GDM1 (cell line): ENCODE measurements at regions not wholly inside any gene's neighbourhood (a gene's known extent, or its start where the extent isn't known, plus 50 kb on each side); places are given as distances from the start of the nearest gene placed in this dataset.
A peak's percentile ranks its signal among the peaks of the same experiment; 100 is the strongest.
"Not testable (repeated sequence)": the region's sequence is repeated elsewhere in the genome, so short reads cannot be mapped to it uniquely, and the experiment has no call there.

Source experiments
- DNase-seq: peaks from one replicate; lab custom pipeline; 2025; lab: John Stamatoyannopoulos, UW

DNA sequence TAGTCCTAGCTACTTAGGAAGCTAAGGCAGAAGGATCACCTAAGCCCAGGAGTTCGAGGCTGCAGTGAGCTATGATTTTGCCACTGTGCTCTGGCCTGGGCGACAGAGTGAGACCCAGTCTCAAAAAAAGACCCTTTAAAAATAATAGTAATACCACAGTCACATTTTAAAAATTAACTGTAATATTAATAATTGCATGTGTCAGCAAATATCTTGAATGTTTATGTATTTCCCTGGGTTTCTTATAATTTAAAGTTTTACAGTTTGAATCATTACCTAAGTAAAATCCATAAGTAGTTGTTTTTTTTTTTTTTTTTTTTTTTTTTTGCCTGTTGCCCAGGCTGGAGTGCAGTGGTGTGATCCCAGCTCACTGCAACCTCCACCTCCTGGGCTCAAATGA, 69.2 kb downstream of the LYZL2 start:
- no peak for DNase-seq

DNA sequence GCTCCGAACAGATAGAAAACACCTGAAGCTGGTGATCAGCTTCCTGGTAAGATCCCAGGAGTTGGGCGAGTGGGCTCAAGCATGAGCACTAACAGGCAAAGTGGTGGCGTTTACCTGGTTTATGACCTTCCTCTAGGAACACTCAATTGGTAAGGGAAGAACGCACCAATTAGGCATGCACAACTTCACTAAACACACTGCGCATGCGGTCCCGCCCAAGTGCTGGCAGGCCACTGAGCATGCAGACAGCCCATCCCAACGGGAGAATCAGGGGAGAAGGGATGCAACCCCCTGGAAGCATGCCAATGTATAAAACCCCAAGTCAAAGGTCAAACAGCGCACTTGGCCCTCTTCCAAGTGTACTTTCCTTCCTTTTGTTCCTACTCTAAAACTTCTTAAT, 70.4 kb downstream of the LYZL2 start:
- DNase-seq, result no peak

GRCh38 chr10:30558411-30558810, 71.1 kb downstream of the LYZL2 start:
- DNase-seq, result no peak

GRCh38 chr10:30557884-30558283, 71.7 kb downstream of the LYZL2 start:
- DNase-seq, result no peak

GRCh38 chr10:30556189-30556588, 73.4 kb downstream of the LYZL2 start:
- DNase-seq, result no peak

DNA sequence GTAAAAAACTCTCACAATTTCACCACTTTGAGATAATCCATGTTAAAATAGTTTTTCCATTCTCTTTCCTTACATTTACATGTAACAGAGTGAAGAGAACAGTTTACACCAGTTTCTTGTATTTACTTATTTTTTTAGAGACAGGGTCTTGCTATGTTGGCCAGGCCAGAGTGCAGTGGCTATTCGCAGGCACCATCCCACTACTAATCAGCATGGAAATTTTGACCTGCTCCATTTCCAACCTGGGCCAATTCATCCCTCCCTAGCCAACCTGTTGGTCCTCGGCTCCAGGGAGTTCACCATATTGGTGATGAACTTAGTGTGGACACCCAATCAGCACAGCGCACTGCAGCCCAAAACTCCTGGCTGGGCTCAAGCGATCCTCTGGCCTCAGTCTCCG, 74.1 kb downstream of the LYZL2 start:
- DNase-seq, result no peak

DNA sequence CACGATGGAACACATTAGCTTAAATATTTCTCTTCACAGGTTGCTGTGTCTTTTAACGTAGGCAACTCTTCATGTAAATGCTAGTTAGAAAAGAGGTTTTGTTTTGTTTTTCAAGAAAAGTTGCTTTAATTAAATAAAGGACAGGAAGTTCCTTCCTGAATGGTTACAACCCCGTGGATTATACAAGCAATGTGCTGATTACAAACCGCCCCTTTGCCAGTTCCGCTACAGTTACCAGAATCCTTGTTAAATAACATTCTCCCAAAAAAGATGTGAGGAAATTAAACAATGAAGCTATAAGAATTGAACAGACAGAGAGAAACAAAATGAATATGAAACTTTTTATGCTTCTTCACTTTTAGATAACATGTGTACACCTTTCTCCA, 75.1 kb downstream of the LYZL2 start:
- no peak for DNase-seq

GRCh38 chr10:30553626-30554439, 75.7 kb downstream of the LYZL2 start:
- DNase-seq, result no peak

DNA sequence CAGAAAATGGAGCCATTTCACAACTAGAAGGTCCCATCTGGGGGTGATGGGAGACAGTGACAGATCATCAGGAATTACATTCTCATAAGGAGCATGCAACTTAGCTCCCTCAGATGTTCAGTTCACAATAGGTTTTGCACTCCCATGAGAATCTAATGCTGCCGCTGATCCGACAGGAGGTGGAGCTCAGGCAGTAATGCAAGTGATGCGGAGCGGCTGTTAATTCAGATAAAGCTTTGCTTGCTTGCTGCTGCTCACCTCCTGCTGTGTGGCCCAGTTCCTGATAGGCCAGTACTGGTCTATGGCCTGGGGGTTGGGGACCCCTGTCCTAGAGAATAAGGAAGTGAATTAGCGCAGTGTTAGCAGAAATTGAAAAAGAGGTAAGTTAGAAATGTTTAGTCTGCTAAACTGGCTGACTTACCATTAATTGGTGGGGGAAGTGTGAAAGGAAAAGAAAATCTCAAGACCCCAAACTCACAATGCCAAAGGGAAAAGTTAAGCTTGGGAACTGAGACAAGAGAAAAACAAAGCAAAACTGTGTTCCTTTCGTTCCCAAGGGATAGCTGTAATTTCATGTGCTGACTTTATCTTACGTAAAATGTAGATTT, 76.4 kb downstream of the LYZL2 start:
- DNase-seq, result no peak

- DNase-seq, result peak; percentile 49
Measured at GRCh38 chr10:30550967-30551815, 78.4 kb downstream of the LYZL2 start.

DNA sequence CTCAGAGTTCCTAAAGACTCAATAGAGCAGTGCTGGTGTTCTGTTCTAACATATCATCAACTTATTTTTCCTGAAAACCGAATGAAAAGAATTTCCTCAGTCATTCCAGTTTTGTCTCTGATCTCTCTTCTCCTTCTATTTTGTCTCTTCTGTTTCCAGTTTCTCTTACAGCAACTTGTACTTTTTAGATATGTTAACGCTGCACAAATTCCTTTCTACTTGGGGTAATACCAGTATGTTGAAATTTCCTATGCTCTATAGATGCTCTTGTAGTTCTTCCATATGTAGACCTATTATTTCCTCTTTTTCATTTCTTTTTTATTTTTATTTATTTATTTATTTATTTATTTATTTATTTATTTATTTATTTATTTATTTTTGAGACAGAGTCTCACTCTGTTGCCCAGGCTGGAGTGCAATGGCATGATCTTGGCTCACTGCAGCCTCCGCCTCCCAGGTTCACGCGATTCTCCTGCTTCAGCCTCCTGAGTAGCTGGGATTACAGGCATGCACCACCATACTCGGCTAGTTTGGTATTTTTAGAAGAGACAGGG, 80.3 kb downstream of the LYZL2 start:
- not testable (repeated sequence) for DNase-seq

- DNase-seq, result no peak
Measured at GRCh38 chr10:30546511-30546910, 83.0 kb downstream of the LYZL2 start.

GRCh38 chr10:30542895-30543288, 86.7 kb downstream of the LYZL2 start:
- no peak for DNase-seq

DNA sequence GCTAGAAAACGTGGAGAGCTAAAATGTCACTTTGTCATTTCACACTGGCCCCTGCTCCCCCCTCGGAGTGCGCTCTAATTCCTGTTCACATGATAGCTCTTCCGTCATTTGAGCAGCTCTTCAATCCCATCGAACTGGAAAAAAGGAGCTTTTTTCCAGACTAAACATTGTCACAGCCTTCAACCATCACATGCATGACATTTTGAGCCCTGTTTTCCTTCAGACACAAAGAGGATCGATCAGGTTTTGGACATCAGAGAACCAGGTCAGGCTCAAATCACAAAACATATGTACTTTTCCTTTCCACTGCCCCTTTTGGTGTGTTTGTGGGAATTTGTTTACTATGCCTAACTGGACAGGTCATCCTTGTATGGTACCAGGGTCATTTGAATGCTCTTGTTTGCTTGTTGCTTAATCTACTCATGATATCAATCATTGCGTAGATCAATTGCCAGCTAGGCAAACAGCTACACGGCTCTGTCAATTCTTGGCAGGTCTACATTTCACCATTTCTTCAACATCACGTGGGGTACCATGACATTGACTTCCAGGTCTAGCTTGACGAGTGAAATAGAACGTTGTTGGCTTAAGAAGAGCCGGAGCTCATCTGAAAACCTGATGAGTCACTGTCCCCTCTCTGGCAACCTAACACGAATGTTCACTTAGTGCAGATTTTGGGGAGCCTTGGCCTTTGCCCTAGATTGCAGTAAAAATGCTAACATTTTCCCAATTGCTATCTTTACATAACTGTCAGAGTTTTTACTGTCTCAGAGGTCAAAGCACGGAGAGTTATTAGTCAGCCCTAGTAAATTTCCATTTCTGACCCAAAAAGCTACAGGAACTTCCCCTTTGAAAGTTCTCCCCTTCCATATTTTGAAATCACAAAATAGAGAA, 87.3 kb downstream of the LYZL2 start:
- DNase-seq, result no peak

DNA sequence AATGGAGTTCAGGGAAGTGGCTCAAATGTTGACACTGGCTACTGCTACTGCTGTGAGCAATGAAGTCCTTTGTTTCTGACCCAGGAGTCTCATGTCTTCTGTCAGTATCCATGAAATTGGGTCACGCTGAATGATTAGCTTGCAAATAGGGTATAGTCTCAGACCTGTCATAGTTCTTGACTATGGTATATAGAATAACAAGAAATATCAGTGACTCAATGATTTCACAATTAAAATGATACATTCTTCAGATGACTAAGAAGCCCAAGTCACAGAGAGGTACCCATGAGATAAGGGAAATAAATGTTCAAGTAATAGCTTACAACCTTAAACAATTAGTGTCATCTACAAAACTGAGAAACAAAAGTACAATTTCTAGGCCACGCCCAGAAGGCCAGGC, 89.3 kb downstream of the LYZL2 start:
- DNase-seq, result no peak

GRCh38 chr10:30538086-30538485, 91.5 kb downstream of the LYZL2 start:
- DNase-seq, result no peak

DNA sequence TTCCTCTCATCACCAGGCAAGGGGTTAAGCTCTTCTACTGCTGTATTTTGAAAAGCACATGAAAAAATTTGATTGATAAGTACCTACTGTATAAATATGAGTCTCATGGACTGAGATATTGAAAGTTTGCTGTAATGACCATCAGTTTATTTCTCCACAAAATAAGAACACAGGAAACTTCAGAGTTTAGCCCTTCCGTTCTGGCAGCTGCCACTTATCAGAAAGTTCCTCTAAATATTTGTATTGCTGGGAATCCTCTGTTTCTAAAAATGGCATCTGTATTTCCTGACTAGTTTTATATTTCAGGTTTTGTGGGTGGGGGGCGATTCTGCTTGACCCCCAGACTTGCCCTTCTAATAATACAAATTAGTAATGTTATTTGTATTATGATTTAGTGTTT, 92.0 kb downstream of the LYZL2 start:
- no peak for DNase-seq

DNA sequence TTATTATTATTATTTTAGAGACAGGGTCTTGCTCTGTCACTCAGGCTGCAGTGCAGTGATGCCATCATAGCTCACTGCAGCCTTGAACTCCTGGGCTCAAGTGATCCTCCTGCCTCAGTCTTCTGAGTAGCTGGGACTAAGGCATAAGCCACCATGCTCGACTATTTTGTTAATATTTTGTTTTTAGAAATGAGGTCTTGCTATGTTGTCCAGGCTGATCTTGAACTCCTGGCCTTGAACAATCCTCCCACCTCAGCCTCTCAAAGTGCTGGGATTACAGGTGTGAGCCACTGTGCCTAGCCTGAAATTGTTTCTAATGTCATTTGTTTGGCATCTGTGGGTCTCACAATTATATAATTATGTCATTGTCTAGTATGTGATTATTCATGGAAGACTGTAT, 92.4 kb downstream of the LYZL2 start:
- not testable (repeated sequence) for DNase-seq

- no peak for DNase-seq
Measured at GRCh38 chr10:30536578-30536977, 93.0 kb downstream of the LYZL2 start.

GRCh38 chr10:30535677-30536076, 93.9 kb downstream of the LYZL2 start:
- DNase-seq, result no peak

- peak; percentile 75 for DNase-seq
Measured at GRCh38 chr10:30534465-30535144, 94.9 kb downstream of the LYZL2 start.
